Subcutaneous abdominal adipose tissue (tissue), 5 donors: ENCODE measurements at regions not wholly inside any gene's neighbourhood (a gene's known extent, or its start where the extent isn't known, plus 50 kb on each side); places are given as distances from the start of the nearest gene placed in this dataset.
"Not testable (repeated sequence)": the region's sequence is repeated elsewhere in the genome, so short reads cannot be mapped to it uniquely, and the experiment has no call there.

Experiments
- H3K27ac ChIP-seq: one replicate; pipeline ENCODE4 v1.7.0; 2013; ENCODE audit warnings: low read depth, mild to moderate bottlenecking, inconsistent platforms, low read length, moderate library complexity
- H3K27me3 ChIP-seq, 5 donors: one replicate each; pipeline ENCODE4 v1.7.0; 2013; ENCODE audit warnings: low read length in 5 of 5, inconsistent platforms in 1 of 5; ENCODE audit not compliant: control insufficient read depth in 5 of 5, insufficient read depth in 4 of 5
- H3K36me3 ChIP-seq, 5 donors: one replicate each; pipeline ENCODE4 v1.7.0; 2013; ENCODE audit warnings: low read length in 5 of 5; ENCODE audit not compliant: control insufficient read depth in 5 of 5, insufficient read depth in 5 of 5
- H3K4me1 ChIP-seq, 5 donors: one replicate each; pipeline ENCODE4 v1.7.0; 2013; ENCODE audit warnings: low read length in 5 of 5, mild to moderate bottlenecking in 3 of 5, moderate library complexity in 1 of 5; ENCODE audit not compliant: control insufficient read depth in 5 of 5, insufficient read depth in 5 of 5
- H3K4me3 ChIP-seq, 5 donors: one replicate each; pipeline ENCODE4 v1.7.0; 2013; ENCODE audit warnings: low read length in 5 of 5, low read depth in 1 of 5
- H3K9ac ChIP-seq, 5 donors: one replicate each; pipeline ENCODE4 v1.7.0; 2013; ENCODE audit warnings: low read length in 5 of 5, mild to moderate bottlenecking in 4 of 5, moderate library complexity in 3 of 5
- H3K9me3 ChIP-seq, 5 donors: one replicate each; pipeline ENCODE4 v1.7.0; 2013; ENCODE audit warnings: low read length in 5 of 5; ENCODE audit not compliant: control insufficient read depth in 5 of 5
- donor health status: healthy.
- donor health status: healthy.
- donor health status: healthy.
- donor health status: healthy.
- donor health status: healthy.

GRCh38 chr17:21548236-21548635, 144.1 kb upstream of the KCNJ18 start:
- no peaks in the 10 kb centered on the region for H3K27me3 ChIP-seq
- peaks cover 2 to 32% (median 27%) of the 10 kb centered on the region in 5 donors for H3K4me1 ChIP-seq
- peaks cover 0 to 10% (median 5%) of the 10 kb centered on the region in 5 donors for H3K36me3 ChIP-seq
- H3K4me3 ChIP-seq: no peak overlapping the region
- H3K27ac ChIP-seq: no peak overlapping the region
- H3K9me3 ChIP-seq: no peaks in the 10 kb centered on the region
- no peak overlapping the region for H3K9ac ChIP-seq

- Histone ChIP-seq H3K4me3 (no peak overlapping the region), H3K27ac (no peak overlapping the region), H3K9ac (no peak overlapping the region), H3K9me3 (no peaks in the 10 kb centered on the region), H3K4me1 (peaks cover 2 to 32% (median 27%) of the 10 kb centered on the region in 5 donors), H3K27me3 (no peaks in the 10 kb centered on the region), H3K36me3 (peaks cover 0 to 5% (median 0%) of the 10 kb centered on the region in 5 donors)
Observed at GRCh38 chr17:21549107-21549687, 143.1 kb upstream of the KCNJ18 start.

- H3K27ac ChIP-seq, H3K36me3 ChIP-seq, H3K27me3 ChIP-seq, H3K9me3 ChIP-seq, H3K9ac ChIP-seq: not testable (repeated sequence)
- H3K4me3 ChIP-seq: peak overlapping the region in 3 of 5 donors; percentile 61 to 80 (median 74)
- peaks cover 2 to 32% (median 27%) of the 10 kb centered on the region in 5 donors for H3K4me1 ChIP-seq
Observed at GRCh38 chr17:21550031-21550430, 142.3 kb upstream of the KCNJ18 start.

- H3K9me3 ChIP-seq: no peaks in the 10 kb centered on the region
- peak overlapping the region in 4 of 5 donors; percentile 64 to 85 (median 72) for H3K9ac ChIP-seq
- no peaks in the 10 kb centered on the region for H3K27me3 ChIP-seq
- peak overlapping the region; percentile 65 for H3K27ac ChIP-seq
- no peaks in the 10 kb centered on the region for H3K36me3 ChIP-seq
- peak overlapping the region; percentile 61 to 80 (median 74) for H3K4me3 ChIP-seq
- peaks cover 2 to 32% (median 27%) of the 10 kb centered on the region in 5 donors for H3K4me1 ChIP-seq
Observed at GRCh38 chr17:21551081-21551881, 141.0 kb upstream of the KCNJ18 start.

GRCh38 chr17:21558921-21559320, 133.4 kb upstream of the KCNJ18 start:
- not testable (repeated sequence) for H3K27me3 ChIP-seq, H3K9ac ChIP-seq, H3K4me1 ChIP-seq, H3K36me3 ChIP-seq, H3K4me3 ChIP-seq, H3K9me3 ChIP-seq, H3K27ac ChIP-seq

GRCh38 chr17:21564262-21564661, 128.1 kb upstream of the KCNJ18 start:
- H3K9ac ChIP-seq: no peak overlapping the region
- H3K36me3 ChIP-seq: no peaks in the 10 kb centered on the region
- peaks cover 0 to 4% (median 0%) of the 10 kb centered on the region in 5 donors for H3K9me3 ChIP-seq
- H3K4me1 ChIP-seq: no peaks in the 10 kb centered on the region
- no peak overlapping the region for H3K4me3 ChIP-seq
- peaks cover 0 to 3% (median 0%) of the 10 kb centered on the region in 5 donors for H3K27me3 ChIP-seq
- H3K27ac ChIP-seq: no peak overlapping the region

GRCh38 chr17:21564757-21565156, 127.6 kb upstream of the KCNJ18 start:
- not testable (repeated sequence) for H3K36me3 ChIP-seq, H3K27ac ChIP-seq, H3K9me3 ChIP-seq, H3K27me3 ChIP-seq, H3K4me1 ChIP-seq, H3K4me3 ChIP-seq, H3K9ac ChIP-seq

GRCh38 chr17:21570427-21570826, 121.9 kb upstream of the KCNJ18 start:
- not testable (repeated sequence) for H3K9me3 ChIP-seq, H3K27me3 ChIP-seq, H3K9ac ChIP-seq, H3K36me3 ChIP-seq, H3K4me1 ChIP-seq, H3K27ac ChIP-seq, H3K4me3 ChIP-seq

- not testable (repeated sequence) for H3K27me3 ChIP-seq, H3K4me1 ChIP-seq, H3K9me3 ChIP-seq
Observed at GRCh38 chr17:21572148-21572547, 120.2 kb upstream of the KCNJ18 start.

GRCh38 chr17:21573271-21573960, 118.9 kb upstream of the KCNJ18 start:
- not testable (repeated sequence) for H3K4me1 ChIP-seq, H3K27ac ChIP-seq, H3K9me3 ChIP-seq, H3K27me3 ChIP-seq, H3K9ac ChIP-seq, H3K36me3 ChIP-seq
- peak overlapping the region; percentile 43 to 70 (median 59) for H3K4me3 ChIP-seq

More at GRCh38 chr17:21572148-21572547, 120.2 kb upstream of the KCNJ18 start:
- H3K36me3 ChIP-seq, H3K27ac ChIP-seq, H3K4me3 ChIP-seq, H3K9ac ChIP-seq: not testable (repeated sequence)
